HCT116 (cell line): ENCODE measurements at regions not wholly inside any gene's neighbourhood (a gene's known extent, or its start where the extent isn't known, plus 50 kb on each side); places are given as distances from the start of the nearest gene placed in this dataset.
"Not testable (repeated sequence)": the region's sequence is repeated elsewhere in the genome, so short reads cannot be mapped to it uniquely, and the experiment has no call there.

Experiments
- EGR1 ChIP-seq: IDR thresholded peaks from 2 replicates; pipeline ENCODE4 v1.6.1; 2012; ENCODE audit warnings: low read depth
- EZH2 ChIP-seq: fragments of 200-600 bp; sonication (generic); IDR thresholded peaks from 2 replicates; pipeline ENCODE4 v1.6.1; 2017; ENCODE audit warnings: antibody characterized with exemption, mixed run types
- EZH2phosphoT487 ChIP-seq: fragments of 200-600 bp; IDR thresholded peaks from 2 replicates; pipeline ENCODE4 v1.6.1; 2018; ENCODE audit warnings: antibody characterized with exemption, borderline replicate concordance
- POLR2A ChIP-seq: IDR thresholded peaks from 2 replicates; pipeline ENCODE4 v1.7.0; 2011; ENCODE audit warnings: borderline replicate concordance; ENCODE audit not compliant: insufficient read depth, insufficient read length; ENCODE audit errors: extremely low read depth
- POLR2AphosphoS5 ChIP-seq: IDR thresholded peaks from 2 replicates; pipeline ENCODE4 v1.6.1; 2011; ENCODE audit warnings: mild to moderate bottlenecking, low read depth, low read length, moderate library complexity
- SIN3A ChIP-seq: IDR thresholded peaks from 2 replicates; pipeline ENCODE4 v1.6.1; 2012; ENCODE audit warnings: low read depth
- TCF7L2 ChIP-seq: IDR thresholded peaks from 2 replicates; pipeline ENCODE4 v1.7.0; 2011; ENCODE audit warnings: borderline replicate concordance, inconsistent platforms; ENCODE audit not compliant: insufficient read depth, insufficient read length; ENCODE audit errors: extremely low read depth
- YY1 ChIP-seq: IDR thresholded peaks from 2 replicates; pipeline ENCODE4 v1.6.1; 2011; ENCODE audit warnings: low read length, low read depth, moderate library complexity, mild to moderate bottlenecking; ENCODE audit not compliant: insufficient replicate concordance; ENCODE audit errors: extremely low read depth
- ZFX ChIP-seq: fragments of 450-650 bp; IDR thresholded peaks from 2 replicates; pipeline ENCODE4 v1.6.1; 2017
- ZNF274 ChIP-seq: fragments of 200-500 bp; sonication (Bioruptor generic); IDR thresholded peaks from 2 replicates; pipeline ENCODE4 v1.6.1; 2014; ENCODE audit warnings: mild to moderate bottlenecking, low read depth, low read length, inconsistent platforms
- TF ChIP-seq, protein P1 (sequence below), 3 experiments: fragments of 200-600 bp in 1 of 3; sonication (generic) in 1 of 3; IDR thresholded peaks in 2 of 3; conservative IDR thresholded peaks in 1 of 3; 2 replicates each; pipeline ENCODE4 v1.5.1; 2012 to 2017; ENCODE audit warnings: low read depth in 2 of 3, low read length in 2 of 3, antibody characterized with exemption in 1 of 3, borderline replicate concordance in 1 of 3, control low read depth in 1 of 3, mild to moderate bottlenecking in 1 of 3, mixed read lengths in 1 of 3, mixed run types in 1 of 3, moderate library complexity in 1 of 3; ENCODE audit not compliant: insufficient read depth in 1 of 3
- TF ChIP-seq, protein P2 (sequence below): IDR thresholded peaks from 2 replicates; pipeline ENCODE4 v1.6.1; 2012; ENCODE audit warnings: low read depth

DNA sequence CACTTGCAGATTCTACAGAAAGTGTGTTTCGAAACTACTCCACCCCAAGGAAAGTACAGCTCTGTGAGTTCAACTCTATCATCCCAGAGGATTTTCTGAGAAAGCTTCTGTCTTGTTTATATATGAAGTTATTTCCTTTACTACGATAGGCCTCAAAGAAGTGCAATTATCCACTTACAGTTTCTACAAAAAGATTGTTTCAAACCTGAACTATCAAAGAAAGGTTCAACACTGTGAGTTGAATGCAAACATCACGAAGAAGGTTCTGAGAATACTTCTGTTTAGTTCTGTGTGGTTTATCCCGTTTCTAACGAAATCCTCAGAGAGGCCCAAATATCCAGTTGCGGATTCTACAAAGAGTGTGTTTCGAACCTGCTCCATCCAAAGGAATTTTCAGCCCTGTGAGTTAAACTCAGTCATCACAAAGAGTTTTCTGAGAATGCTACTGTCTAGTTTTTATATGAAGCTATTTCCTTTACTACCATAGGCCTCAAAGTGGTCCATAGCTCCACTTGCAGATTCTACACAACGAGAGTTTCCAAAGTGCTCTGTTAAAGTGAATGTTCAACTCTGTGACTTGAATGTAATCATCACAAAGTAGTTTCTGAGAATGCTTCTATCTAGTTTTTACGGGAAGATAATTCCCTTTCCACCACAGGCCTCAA, 411.7 kb upstream of the WSB1 start:
- TF ChIP-seq, protein P1, sequence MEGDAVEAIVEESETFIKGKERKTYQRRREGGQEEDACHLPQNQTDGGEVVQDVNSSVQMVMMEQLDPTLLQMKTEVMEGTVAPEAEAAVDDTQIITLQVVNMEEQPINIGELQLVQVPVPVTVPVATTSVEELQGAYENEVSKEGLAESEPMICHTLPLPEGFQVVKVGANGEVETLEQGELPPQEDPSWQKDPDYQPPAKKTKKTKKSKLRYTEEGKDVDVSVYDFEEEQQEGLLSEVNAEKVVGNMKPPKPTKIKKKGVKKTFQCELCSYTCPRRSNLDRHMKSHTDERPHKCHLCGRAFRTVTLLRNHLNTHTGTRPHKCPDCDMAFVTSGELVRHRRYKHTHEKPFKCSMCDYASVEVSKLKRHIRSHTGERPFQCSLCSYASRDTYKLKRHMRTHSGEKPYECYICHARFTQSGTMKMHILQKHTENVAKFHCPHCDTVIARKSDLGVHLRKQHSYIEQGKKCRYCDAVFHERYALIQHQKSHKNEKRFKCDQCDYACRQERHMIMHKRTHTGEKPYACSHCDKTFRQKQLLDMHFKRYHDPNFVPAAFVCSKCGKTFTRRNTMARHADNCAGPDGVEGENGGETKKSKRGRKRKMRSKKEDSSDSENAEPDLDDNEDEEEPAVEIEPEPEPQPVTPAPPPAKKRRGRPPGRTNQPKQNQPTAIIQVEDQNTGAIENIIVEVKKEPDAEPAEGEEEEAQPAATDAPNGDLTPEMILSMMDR (IDR thresholded peaks at IDR 0.05 in 2 of 3, conservative IDR thresholded peaks at IDR 0.05 in 1 of 3; ENCODE audit: borderline replicate concordance in 1 of 3, insufficient read depth in 1 of 3, low read depth in 2 of 3, low read length in 2 of 3), result not testable (repeated sequence)
- TF ChIP-seq, protein P2, sequence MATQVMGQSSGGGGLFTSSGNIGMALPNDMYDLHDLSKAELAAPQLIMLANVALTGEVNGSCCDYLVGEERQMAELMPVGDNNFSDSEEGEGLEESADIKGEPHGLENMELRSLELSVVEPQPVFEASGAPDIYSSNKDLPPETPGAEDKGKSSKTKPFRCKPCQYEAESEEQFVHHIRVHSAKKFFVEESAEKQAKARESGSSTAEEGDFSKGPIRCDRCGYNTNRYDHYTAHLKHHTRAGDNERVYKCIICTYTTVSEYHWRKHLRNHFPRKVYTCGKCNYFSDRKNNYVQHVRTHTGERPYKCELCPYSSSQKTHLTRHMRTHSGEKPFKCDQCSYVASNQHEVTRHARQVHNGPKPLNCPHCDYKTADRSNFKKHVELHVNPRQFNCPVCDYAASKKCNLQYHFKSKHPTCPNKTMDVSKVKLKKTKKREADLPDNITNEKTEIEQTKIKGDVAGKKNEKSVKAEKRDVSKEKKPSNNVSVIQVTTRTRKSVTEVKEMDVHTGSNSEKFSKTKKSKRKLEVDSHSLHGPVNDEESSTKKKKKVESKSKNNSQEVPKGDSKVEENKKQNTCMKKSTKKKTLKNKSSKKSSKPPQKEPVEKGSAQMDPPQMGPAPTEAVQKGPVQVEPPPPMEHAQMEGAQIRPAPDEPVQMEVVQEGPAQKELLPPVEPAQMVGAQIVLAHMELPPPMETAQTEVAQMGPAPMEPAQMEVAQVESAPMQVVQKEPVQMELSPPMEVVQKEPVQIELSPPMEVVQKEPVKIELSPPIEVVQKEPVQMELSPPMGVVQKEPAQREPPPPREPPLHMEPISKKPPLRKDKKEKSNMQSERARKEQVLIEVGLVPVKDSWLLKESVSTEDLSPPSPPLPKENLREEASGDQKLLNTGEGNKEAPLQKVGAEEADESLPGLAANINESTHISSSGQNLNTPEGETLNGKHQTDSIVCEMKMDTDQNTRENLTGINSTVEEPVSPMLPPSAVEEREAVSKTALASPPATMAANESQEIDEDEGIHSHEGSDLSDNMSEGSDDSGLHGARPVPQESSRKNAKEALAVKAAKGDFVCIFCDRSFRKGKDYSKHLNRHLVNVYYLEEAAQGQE, result not testable (repeated sequence)
- TF ChIP-seq POLR2AphosphoS5, EZH2, EGR1, ZNF274, TCF7L2, POLR2A, EZH2phosphoT487, YY1, SIN3A, ZFX: not testable (repeated sequence)
